SH-SY5Y (cell line): ENCODE measurements at regions not wholly inside any gene's neighbourhood (a gene's known extent, or its start where the extent isn't known, plus 50 kb on each side); places are given as distances from the start of the nearest gene placed in this dataset.

ENCODE experiments used
- GATA2 ChIP-seq: IDR thresholded peaks from 2 replicates; pipeline ENCODE4 v1.6.1; 2011; ENCODE audit warnings: mild to moderate bottlenecking, low read depth, low read length
- GATA3 ChIP-seq: IDR thresholded peaks from 2 replicates; pipeline ENCODE4 v1.6.1; 2011; ENCODE audit warnings: low read depth, mild to moderate bottlenecking, low read length, moderate library complexity

DNA sequence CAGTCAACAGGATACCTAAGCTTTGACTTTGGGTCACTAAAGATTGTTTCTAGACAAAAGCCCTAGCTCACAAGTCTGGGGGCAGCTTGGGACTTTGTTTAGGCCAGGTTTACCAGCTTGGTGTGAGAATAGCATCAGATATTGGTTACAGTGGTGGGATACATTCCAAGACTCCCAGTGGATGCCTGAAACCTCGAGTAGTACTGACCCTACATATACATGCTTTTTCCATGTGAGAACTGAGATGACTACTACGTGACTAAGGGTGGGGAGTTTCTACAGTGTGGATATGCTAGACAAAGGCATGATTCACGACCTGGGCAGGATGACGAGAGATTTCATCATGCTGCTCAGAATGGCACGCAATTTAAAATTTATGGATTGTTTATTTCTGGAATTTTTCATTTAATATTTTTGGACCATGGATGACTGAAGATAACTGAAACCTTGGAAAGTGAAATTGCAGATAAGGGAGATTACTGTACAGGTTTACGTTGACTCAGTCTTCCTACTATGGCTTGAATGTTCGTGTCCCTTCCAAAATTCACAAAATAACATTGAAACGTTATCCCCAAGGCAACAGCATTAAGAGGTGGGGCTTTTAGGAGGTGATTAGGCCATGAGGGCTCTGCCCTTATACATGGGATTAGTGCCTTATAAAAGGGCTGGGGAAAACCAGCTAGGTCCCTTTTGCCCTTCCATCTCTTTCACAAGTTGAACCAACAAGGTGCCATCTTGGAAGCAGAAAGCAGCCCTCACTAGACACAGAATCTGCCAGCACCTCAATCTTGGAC, 50.2 kb upstream of the CTAGE1 start:
- no peak for TF ChIP-seq GATA3
- TF ChIP-seq GATA2 = no peak

- TF ChIP-seq GATA3 (no peak), GATA2 (no peak)
Measured at GRCh38 chr18:22468554-22468891, 50.8 kb upstream of the CTAGE1 start.

DNA sequence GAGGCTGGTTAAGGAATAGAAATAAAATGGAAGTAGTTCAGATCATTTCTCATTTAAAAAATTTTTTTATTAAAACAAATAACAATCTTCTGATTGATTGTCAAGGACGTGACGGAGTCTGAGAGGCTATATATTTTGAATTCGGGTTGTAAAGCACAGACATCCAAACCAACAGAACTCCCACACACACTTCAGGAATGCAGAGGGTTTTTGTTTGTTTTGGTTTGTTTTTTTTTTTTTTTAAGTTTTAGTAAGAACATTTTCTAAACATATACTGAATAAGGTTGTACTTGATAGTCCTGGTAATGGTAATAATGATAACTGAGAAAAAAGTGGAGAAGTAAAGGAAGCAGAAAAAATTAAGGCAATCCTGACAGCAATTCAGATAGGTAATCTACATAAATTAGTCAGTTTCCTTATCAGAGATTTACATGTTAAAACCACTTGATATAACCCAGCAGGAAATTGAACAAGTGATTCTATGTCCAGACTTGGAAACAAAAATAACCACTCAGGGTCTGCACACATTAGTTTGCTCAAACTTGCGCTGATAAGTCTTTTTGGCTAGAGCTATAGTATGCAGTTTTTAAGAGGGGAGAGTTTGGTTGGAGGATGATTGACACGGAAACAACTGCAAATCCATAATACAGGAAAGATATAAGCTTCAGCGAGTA, 51.5 kb upstream of the CTAGE1 start:
- TF ChIP-seq GATA3 = no peak
- TF ChIP-seq GATA2 = no peak

DNA sequence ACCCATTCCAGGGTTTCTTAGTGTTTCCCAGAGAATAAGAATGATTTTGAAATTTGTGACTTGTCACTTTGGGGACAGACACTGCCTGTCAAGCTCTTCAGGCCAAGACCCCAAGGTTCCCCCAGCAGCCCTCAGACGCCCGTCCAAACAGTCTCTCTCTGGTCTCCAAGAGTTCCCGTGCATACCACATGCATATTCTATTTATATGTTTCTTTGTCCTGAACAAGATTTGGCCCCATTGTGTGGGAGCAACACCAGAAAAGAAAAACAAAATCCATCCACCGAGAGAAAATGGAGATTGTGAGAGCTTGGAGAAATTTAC, 52.2 kb upstream of the CTAGE1 start:
- TF ChIP-seq GATA2 (no peak), GATA3 (no peak)

- TF ChIP-seq GATA2 (no peak), GATA3 (no peak)
Measured at GRCh38 chr18:22470248-22471235, 52.8 kb upstream of the CTAGE1 start.

GRCh38 chr18:22471546-22472131, 53.9 kb upstream of the CTAGE1 start:
- TF ChIP-seq GATA3 (no peak), GATA2 (no peak)

DNA sequence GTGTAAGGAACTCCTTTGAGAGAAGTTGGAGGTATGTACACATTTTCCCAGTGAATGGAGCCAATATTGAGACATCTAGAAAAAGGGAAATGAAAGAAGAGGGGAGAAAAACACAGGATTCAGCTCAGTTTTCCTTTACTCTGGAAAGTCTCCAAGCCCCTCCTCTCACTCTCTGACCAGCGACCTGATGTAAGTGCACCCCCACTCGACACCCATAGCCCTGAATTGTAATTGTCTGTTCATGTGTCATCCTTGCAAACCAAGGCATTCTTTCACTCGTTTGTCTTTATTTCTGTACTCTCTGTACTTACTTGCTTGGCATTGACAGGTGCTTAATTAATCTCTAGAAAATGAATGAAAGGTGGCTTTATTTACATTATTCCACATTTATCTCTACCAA, 55.7 kb upstream of the CTAGE1 start:
- TF ChIP-seq GATA3 = no peak
- no peak for TF ChIP-seq GATA2

GRCh38 chr18:22475426-22476100, 57.8 kb upstream of the CTAGE1 start:
- TF ChIP-seq GATA2 (no peak), GATA3 (no peak)

- TF ChIP-seq GATA3 (no peak), GATA2 (no peak)
Measured at GRCh38 chr18:22477222-22477621, 59.5 kb upstream of the CTAGE1 start.

- TF ChIP-seq GATA2 = no peak
- TF ChIP-seq GATA3 = no peak
Measured at GRCh38 chr18:22482948-22483347, 65.2 kb upstream of the CTAGE1 start.

GRCh38 chr18:22483407-22483806, 65.7 kb upstream of the CTAGE1 start:
- TF ChIP-seq GATA2 (no peak), GATA3 (no peak)

- no peak for TF ChIP-seq GATA3
- no peak for TF ChIP-seq GATA2
Measured at GRCh38 chr18:22484471-22484870, 66.8 kb upstream of the CTAGE1 start.

- TF ChIP-seq GATA2 (no peak), GATA3 (no peak)
Measured at GRCh38 chr18:22485808-22486244, 68.1 kb upstream of the CTAGE1 start.

GRCh38 chr18:22486667-22487066, 69.0 kb upstream of the CTAGE1 start:
- TF ChIP-seq GATA2 = no peak
- no peak for TF ChIP-seq GATA3
